ENCODE measurements at regions not wholly inside any gene's neighbourhood (a gene's known extent, or its start where the extent isn't known, plus 50 kb on each side); places are given as distances from the start of the nearest gene placed in this dataset.

DNA sequence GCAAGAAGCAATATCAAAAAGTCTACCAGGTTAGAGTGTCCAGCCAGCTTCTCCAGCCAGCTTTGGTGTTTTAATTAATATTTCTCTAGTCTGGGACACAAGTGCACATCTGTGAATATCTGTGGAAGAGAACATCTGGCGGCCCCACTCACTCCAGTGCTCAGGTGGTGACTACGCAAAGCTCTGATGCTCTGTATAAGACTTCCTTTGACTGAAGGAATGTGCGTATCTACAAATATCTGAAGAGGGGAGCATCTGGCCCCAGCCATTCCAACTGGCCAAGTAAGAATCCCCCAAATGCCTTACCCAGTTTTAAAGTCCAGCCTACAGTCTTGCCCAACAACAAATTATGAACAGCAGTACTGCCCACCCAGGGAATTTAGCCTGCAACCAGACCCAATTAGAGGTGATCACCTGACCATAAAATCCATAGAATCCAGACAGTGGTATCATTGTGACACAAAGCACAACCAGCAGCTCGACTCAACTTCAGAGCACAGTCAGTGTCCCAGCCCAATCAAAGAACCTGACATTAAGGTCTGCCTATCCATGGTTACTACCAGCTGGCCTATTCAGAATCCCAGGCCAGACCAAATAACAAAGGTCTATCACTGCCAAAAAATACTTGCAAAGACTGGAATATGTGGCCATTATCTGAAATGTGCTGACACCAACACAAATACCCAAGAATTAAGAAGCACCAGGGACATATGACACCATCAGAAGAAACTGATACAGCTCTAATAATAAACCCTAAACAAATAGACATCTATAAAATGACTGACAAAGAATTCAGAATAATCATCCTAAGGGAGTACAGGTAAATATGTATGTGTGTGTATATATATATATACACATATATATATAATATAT is 76.1 kb upstream of the MANEA start:
- TF ChIP-seq SIN3A (IDR thresholded peaks at IDR 0.05; ENCODE audit: borderline replicate concordance, insufficient read depth, low read length), result no peak
- TF ChIP-seq, protein P1, sequence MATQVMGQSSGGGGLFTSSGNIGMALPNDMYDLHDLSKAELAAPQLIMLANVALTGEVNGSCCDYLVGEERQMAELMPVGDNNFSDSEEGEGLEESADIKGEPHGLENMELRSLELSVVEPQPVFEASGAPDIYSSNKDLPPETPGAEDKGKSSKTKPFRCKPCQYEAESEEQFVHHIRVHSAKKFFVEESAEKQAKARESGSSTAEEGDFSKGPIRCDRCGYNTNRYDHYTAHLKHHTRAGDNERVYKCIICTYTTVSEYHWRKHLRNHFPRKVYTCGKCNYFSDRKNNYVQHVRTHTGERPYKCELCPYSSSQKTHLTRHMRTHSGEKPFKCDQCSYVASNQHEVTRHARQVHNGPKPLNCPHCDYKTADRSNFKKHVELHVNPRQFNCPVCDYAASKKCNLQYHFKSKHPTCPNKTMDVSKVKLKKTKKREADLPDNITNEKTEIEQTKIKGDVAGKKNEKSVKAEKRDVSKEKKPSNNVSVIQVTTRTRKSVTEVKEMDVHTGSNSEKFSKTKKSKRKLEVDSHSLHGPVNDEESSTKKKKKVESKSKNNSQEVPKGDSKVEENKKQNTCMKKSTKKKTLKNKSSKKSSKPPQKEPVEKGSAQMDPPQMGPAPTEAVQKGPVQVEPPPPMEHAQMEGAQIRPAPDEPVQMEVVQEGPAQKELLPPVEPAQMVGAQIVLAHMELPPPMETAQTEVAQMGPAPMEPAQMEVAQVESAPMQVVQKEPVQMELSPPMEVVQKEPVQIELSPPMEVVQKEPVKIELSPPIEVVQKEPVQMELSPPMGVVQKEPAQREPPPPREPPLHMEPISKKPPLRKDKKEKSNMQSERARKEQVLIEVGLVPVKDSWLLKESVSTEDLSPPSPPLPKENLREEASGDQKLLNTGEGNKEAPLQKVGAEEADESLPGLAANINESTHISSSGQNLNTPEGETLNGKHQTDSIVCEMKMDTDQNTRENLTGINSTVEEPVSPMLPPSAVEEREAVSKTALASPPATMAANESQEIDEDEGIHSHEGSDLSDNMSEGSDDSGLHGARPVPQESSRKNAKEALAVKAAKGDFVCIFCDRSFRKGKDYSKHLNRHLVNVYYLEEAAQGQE (IDR thresholded peaks at IDR 0.05; ENCODE audit: insufficient read depth in 1 of 2, low read depth in 2 of 2, low read length in 2 of 2), result no peak
- no peak for TF ChIP-seq FOXP2 (optimal IDR thresholded peaks at IDR 0.05; ENCODE audit: borderline replicate concordance, extremely low read depth, extremely low read length, insufficient read depth)
- no peak for TF ChIP-seq POLR2AphosphoS5 (IDR thresholded peaks at IDR 0.05; ENCODE audit: low read depth, low read length)
- no peak for TF ChIP-seq TAF1 (IDR thresholded peaks at IDR 0.05; ENCODE audit: borderline replicate concordance, insufficient read depth, low read length)

DNA sequence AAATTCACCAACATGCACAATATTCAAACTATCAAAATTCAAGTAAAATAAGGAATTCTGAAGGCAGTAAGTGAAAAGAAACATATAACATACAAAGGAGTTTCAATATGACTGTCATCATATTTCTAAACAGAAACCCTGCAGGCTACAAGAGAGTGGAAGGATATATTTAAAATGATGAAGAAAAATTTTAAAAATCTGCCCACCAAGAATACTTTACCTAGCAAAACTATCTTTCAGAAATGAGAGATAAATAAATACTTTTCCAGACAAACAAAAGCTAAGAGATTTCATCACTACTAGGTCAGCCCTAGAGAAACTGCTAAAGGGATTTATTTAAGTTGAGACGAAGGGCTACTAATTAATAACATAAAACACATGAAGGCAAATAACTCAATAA is 73.8 kb upstream of the MANEA start:
- TF ChIP-seq POLR2AphosphoS5 (IDR thresholded peaks at IDR 0.05; ENCODE audit: low read depth, low read length) (no peak), TAF1 (IDR thresholded peaks at IDR 0.05; ENCODE audit: borderline replicate concordance, insufficient read depth, low read length) (no peak), FOXP2 (optimal IDR thresholded peaks at IDR 0.05; ENCODE audit: borderline replicate concordance, extremely low read depth, extremely low read length, insufficient read depth) (no peak), SIN3A (IDR thresholded peaks at IDR 0.05; ENCODE audit: borderline replicate concordance, insufficient read depth, low read length) (no peak)
- TF ChIP-seq, protein P1 (IDR thresholded peaks at IDR 0.05; ENCODE audit: insufficient read depth in 1 of 2, low read depth in 2 of 2, low read length in 2 of 2), result no peak

DNA sequence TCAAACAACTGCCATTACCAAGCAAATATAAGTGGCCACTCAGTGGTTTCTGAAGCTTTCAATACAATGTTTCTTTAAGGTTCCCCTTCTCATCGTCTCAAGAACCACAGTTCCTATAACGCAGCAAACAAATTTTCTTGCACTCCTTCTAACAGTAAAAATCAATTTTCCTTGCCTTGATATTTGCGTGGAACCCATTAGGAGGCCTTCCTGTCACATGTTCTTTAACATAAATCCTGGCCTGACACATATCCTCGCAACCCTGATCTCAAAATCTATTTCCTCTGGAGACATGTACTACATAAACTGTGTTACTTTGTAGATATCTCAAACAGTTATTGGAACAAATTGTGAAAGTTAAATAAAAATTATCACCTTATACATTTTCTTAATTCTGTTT is 65.9 kb upstream of the MANEA start:
- TF ChIP-seq, protein P1 (IDR thresholded peaks at IDR 0.05; ENCODE audit: insufficient read depth in 1 of 2, low read depth in 2 of 2, low read length in 2 of 2), result no peak
- TF ChIP-seq SIN3A (IDR thresholded peaks at IDR 0.05; ENCODE audit: borderline replicate concordance, insufficient read depth, low read length), result no peak
- no peak for TF ChIP-seq FOXP2 (optimal IDR thresholded peaks at IDR 0.05; ENCODE audit: borderline replicate concordance, extremely low read depth, extremely low read length, insufficient read depth)
- no peak for TF ChIP-seq TAF1 (IDR thresholded peaks at IDR 0.05; ENCODE audit: borderline replicate concordance, insufficient read depth, low read length)
- no peak for TF ChIP-seq POLR2AphosphoS5 (IDR thresholded peaks at IDR 0.05; ENCODE audit: low read depth, low read length)

DNA sequence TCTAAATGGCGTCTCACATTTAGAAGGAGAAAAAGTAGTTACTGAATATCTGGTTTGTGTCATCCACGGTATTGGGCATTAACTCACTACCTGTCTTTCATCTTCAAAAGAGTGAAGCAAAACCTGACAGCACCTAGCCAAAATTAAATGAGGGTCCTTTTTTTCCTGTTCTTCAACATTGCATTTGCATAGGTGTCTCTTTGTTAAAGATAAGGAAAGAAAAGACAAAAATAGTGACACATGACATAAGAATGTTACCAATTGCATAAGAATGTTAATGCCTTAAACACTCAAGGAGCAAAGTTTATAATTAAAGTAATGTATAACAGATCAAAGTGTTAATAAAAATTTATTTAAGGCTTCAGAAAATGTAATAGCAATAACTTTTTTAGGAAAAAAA is 61.4 kb upstream of the MANEA start:
- TF ChIP-seq, protein P1 (IDR thresholded peaks at IDR 0.05; ENCODE audit: insufficient read depth in 1 of 2, low read depth in 2 of 2, low read length in 2 of 2), result no peak
- TF ChIP-seq SIN3A (IDR thresholded peaks at IDR 0.05; ENCODE audit: borderline replicate concordance, insufficient read depth, low read length) (no peak), FOXP2 (optimal IDR thresholded peaks at IDR 0.05; ENCODE audit: borderline replicate concordance, extremely low read depth, extremely low read length, insufficient read depth) (no peak), TAF1 (IDR thresholded peaks at IDR 0.05; ENCODE audit: borderline replicate concordance, insufficient read depth, low read length) (no peak), POLR2AphosphoS5 (IDR thresholded peaks at IDR 0.05; ENCODE audit: low read depth, low read length) (no peak)
